MCF 10A (cell line): ENCODE measurements at regions not wholly inside any gene's neighbourhood (a gene's known extent, or its start where the extent isn't known, plus 50 kb on each side); places are given as distances from the start of the nearest gene placed in this dataset.

Experiments
- BruUV-seq: library from RNA; stranded (reverse); fragments of 400-500 nt; replicated peaks from 2 replicates; lab custom pipeline; 2021; lab: Mats Ljungman, UMichigan
- CTCF ChIA-PET: fragments of 300-600 bp; sonication (Branson Sonifier 250); formaldehyde crosslinking; extraction: SDS; loops from one replicate; lab custom pipeline; 2021; ENCODE audit warnings: antibody characterized with exemption, inconsistent platforms; lab: Yijun Ruan, JAX
- POLR2A ChIA-PET: fragments of 300-600, 350-650 bp; sonication (Branson Sonifier 250); formaldehyde crosslinking; extraction: SDS; loops from one replicate; lab custom pipeline; 2020; ENCODE audit warnings: antibody characterized with exemption, inconsistent platforms; lab: Yijun Ruan, JAX
- DNase-seq: peaks from one replicate; pipeline ENCODE4 v3.0.0-alpha.2; 2018; ENCODE audit not compliant: unreplicated experiment
- H3K27ac Mint-ChIP-seq: one replicate; pipeline ENCODE4 v1.8.0; 2022; ENCODE audit warnings: mild to moderate bottlenecking, low read depth, mixed read lengths; ENCODE audit not compliant: unreplicated experiment
- H3K27me3 Mint-ChIP-seq: one replicate; pipeline ENCODE4 v1.8.0; 2022; ENCODE audit warnings: mixed read lengths; ENCODE audit not compliant: insufficient read depth, unreplicated experiment
- H3K36me3 Mint-ChIP-seq: one replicate; pipeline ENCODE4 v1.8.0; 2022; ENCODE audit warnings: mild to moderate bottlenecking, moderate library complexity, mixed read lengths; ENCODE audit not compliant: insufficient read depth, unreplicated experiment
- H3K4me1 Mint-ChIP-seq: one replicate; pipeline ENCODE4 v1.8.0; 2022; ENCODE audit warnings: mixed read lengths; ENCODE audit not compliant: insufficient read depth, unreplicated experiment
- H3K4me3 Mint-ChIP-seq: one replicate; pipeline ENCODE4 v1.8.0; 2022; ENCODE audit warnings: mild to moderate bottlenecking, moderate library complexity, mixed read lengths; ENCODE audit not compliant: unreplicated experiment
- H3K9me3 Mint-ChIP-seq: one replicate; pipeline ENCODE4 v1.8.0; 2022; ENCODE audit warnings: mixed read lengths; ENCODE audit not compliant: unreplicated experiment
- intact Hi-C: fragments of 100-400 bp; cut with micrococcal nuclease; formaldehyde crosslinking; loops from 2 replicates; pipeline ENCODE4 v1.14.1; 2022
- TF ChIP-seq, protein P1 (sequence below): fragments of 200-600 bp; IDR thresholded peaks from one replicate; pipeline ENCODE4 v1.8.0; 2022; ENCODE audit warnings: antibody characterized with exemption, mild to moderate bottlenecking; ENCODE audit not compliant: unreplicated experiment

DNA sequence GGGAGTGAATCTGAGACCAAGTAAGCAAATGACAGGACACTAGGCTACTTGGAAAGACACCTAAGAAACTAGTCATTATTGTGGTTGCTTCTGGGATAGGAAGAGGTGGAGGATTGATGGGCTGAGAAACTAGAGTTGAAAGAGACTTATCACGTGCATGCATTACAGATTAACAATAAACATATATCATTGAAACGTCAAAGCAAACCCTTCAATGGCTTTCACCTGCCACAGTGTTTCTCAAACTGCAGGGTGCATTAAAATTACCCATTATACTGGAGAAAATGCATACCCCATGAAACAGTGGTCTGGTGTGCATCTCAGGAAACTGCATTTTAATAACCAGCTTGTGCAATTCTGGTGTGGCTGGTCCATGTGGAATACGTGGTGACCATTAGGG is 318.8 kb downstream of the SMAD2 start:
- BruUV-seq = no TSS peak
- DNase-seq = no peak
- H3K4me1 Mint-ChIP-seq = no peaks in the 10 kb centered on the region
- TF ChIP-seq, protein P1, sequence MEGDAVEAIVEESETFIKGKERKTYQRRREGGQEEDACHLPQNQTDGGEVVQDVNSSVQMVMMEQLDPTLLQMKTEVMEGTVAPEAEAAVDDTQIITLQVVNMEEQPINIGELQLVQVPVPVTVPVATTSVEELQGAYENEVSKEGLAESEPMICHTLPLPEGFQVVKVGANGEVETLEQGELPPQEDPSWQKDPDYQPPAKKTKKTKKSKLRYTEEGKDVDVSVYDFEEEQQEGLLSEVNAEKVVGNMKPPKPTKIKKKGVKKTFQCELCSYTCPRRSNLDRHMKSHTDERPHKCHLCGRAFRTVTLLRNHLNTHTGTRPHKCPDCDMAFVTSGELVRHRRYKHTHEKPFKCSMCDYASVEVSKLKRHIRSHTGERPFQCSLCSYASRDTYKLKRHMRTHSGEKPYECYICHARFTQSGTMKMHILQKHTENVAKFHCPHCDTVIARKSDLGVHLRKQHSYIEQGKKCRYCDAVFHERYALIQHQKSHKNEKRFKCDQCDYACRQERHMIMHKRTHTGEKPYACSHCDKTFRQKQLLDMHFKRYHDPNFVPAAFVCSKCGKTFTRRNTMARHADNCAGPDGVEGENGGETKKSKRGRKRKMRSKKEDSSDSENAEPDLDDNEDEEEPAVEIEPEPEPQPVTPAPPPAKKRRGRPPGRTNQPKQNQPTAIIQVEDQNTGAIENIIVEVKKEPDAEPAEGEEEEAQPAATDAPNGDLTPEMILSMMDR = no peak
- intact Hi-C loops = no loop called here
- no peak overlapping the region for H3K27ac Mint-ChIP-seq
- H3K27me3 Mint-ChIP-seq = peaks cover 31% of the 10 kb centered on the region
- ChIA-PET CTCF (interaction anchor here (0.8 kb wide), 1 partner anchor 366 kb away, joined by 3 read pairs; no protein-coding TSS in a partner anchor), POLR2A (no interaction called here)
- peaks cover 8% of the 10 kb centered on the region for H3K9me3 Mint-ChIP-seq
- H3K36me3 Mint-ChIP-seq = no peaks in the 10 kb centered on the region
- no peak overlapping the region for H3K4me3 Mint-ChIP-seq

GRCh38 chr18:47606526-47606925 is 323.9 kb downstream of the SMAD2 start:
- no TSS peak for BruUV-seq
- CTCF ChIA-PET = no interaction called here

GRCh38 chr18:47605093-47605492 is 325.4 kb downstream of the SMAD2 start:
- POLR2A ChIA-PET = no interaction called here
- TF ChIP-seq, protein P1 = no peak
- intact Hi-C loops = no loop called here
- no peak overlapping the region for H3K4me3 Mint-ChIP-seq
- no peak for DNase-seq
- CTCF ChIA-PET = no interaction called here
- BruUV-seq = no TSS peak
- peaks cover 23% of the 10 kb centered on the region for H3K27me3 Mint-ChIP-seq
- no peaks in the 10 kb centered on the region for H3K36me3 Mint-ChIP-seq
- H3K9me3 Mint-ChIP-seq = no peaks in the 10 kb centered on the region
- H3K27ac Mint-ChIP-seq = no peak overlapping the region
- no peaks in the 10 kb centered on the region for H3K4me1 Mint-ChIP-seq

More at GRCh38 chr18:47606526-47606925, 323.9 kb downstream of the SMAD2 start:
- no peak overlapping the region for H3K27ac Mint-ChIP-seq
- no peak for DNase-seq
- H3K9me3 Mint-ChIP-seq = peaks cover 8% of the 10 kb centered on the region
- POLR2A ChIA-PET = no interaction called here
- no peaks in the 10 kb centered on the region for H3K36me3 Mint-ChIP-seq
- TF ChIP-seq, protein P1 = no peak
- H3K4me1 Mint-ChIP-seq = no peaks in the 10 kb centered on the region
- intact Hi-C loops = no loop called here
- peaks cover 32% of the 10 kb centered on the region for H3K27me3 Mint-ChIP-seq
- H3K4me3 Mint-ChIP-seq = no peak overlapping the region

DNA sequence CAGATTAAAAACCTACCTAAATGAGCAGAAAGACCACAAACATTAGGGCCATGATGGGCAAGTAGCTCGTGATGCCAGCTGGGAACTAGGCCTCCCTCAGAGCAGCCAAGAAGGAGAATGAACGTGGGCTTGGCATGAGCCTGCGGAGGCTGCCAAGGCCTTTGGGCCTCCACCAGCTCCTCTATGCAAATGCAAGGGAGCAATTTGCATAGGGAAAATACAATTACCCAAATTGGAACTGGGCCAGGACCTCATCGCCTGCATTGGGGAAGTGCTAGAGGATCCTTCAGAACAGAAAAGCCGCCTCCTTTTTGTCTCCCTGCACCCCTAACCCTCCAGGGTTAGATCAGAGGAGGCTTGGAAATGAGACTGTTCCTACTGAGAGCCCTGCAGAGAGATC is 326.4 kb downstream of the SMAD2 start:
- no peak overlapping the region for H3K4me3 Mint-ChIP-seq
- H3K36me3 Mint-ChIP-seq = no peaks in the 10 kb centered on the region
- TF ChIP-seq, protein P1 = no peak
- no TSS peak for BruUV-seq
- POLR2A ChIA-PET = no interaction called here
- no peak overlapping the region for H3K27ac Mint-ChIP-seq
- DNase-seq = no peak
- intact Hi-C loops = no loop called here
- CTCF ChIA-PET = no interaction called here
- peaks cover 23% of the 10 kb centered on the region for H3K27me3 Mint-ChIP-seq
- no peaks in the 10 kb centered on the region for H3K9me3 Mint-ChIP-seq
- no peaks in the 10 kb centered on the region for H3K4me1 Mint-ChIP-seq
